ENCODE measurements at regions not wholly inside any gene's neighbourhood (a gene's known extent, or its start where the extent isn't known, plus 50 kb on each side); places are given as distances from the start of the nearest gene placed in this dataset.

GRCh38 chr12:115583591-115583990, 693.9 kb downstream of the MED13L start:
- no peaks in the 10 kb centered on the region for H3K4me1 Mint-ChIP-seq
- no peak for DNase-seq

GRCh38 chr12:115577401-115577800, 700.1 kb downstream of the MED13L start:
- Histone ChIP-seq H3K9ac (ENCODE audit: insufficient read depth, low read length, poor library complexity, severe bottlenecking) (no peak overlapping the region), H3K79me2 (ENCODE audit: insufficient read depth, low read length) (no peaks in the 10 kb centered on the region), H3K4me2 (replicated peaks; ENCODE audit: extremely low read depth, low read length, poor library complexity, severe bottlenecking) (no peak overlapping the region), H2AFZ (ENCODE audit: insufficient read depth, low read depth, low read length, poor library complexity, severe bottlenecking) (no peak overlapping the region), H3K4me1 (ENCODE audit: control insufficient read depth in 1 of 2, insufficient read depth in 2 of 2, low read length in 2 of 2) (no peaks in the 10 kb centered on the region), H4K20me1 (ENCODE audit: insufficient read depth, low read length) (no peaks in the 10 kb centered on the region), H3K9me3 (replicated peaks in 1 of 2; ENCODE audit: control insufficient read depth in 1 of 2, insufficient read depth in 1 of 2, low read length in 2 of 2) (no peaks in the 10 kb centered on the region), H3K36me3 (replicated peaks in 1 of 2; ENCODE audit: control insufficient read depth in 1 of 2, insufficient read depth in 2 of 2, low read length in 2 of 2) (no peaks in the 10 kb centered on the region), H3K4me3 (replicated peaks in 1 of 3; ENCODE audit: low read depth in 2 of 3, low read length in 3 of 3) (no peak overlapping the region), H3K27me3 (ENCODE audit: control insufficient read depth in 2 of 2, insufficient read depth in 2 of 2, low read length in 2 of 2) (no peaks in the 10 kb centered on the region), H3K27ac (ENCODE audit: low read depth in 1 of 2, low read length in 2 of 2) (no peak overlapping the region)
- TF ChIP-seq CTCF (IDR thresholded peaks at IDR 0.05) = no peak
- intact Hi-C loops (cut with micrococcal nuclease) = no loop called here
- Mint-ChIP-seq H3K4me1 (no peaks in the 10 kb centered on the region), H3K4me3 (no peak overlapping the region), H3K27me3 (ENCODE audit: low read depth in 3 of 3) (peaks cover 0 to 1% (median 0%) of the 10 kb centered on the region in 3 donors), H3K9me3 (no peaks in the 10 kb centered on the region), H3K27ac (no peak overlapping the region), H3K36me3 (no peaks in the 10 kb centered on the region)
- 83% methylated on average over 6 of the region's 6 CpGs for WGBS (ENCODE audit: insufficient coverage)
- DNase-seq = no peak

More at GRCh38 chr12:115583591-115583990, 693.9 kb downstream of the MED13L start:
- Mint-ChIP-seq H3K9me3 (peaks cover 0 to 3% (median 2%) of the 10 kb centered on the region in 7 donors), H3K36me3 (no peaks in the 10 kb centered on the region), H3K4me3 (no peak overlapping the region), H3K27ac (no peak overlapping the region), H3K27me3 (ENCODE audit: low read depth in 3 of 3) (peaks cover 4 to 9% (median 8%) of the 10 kb centered on the region in 3 donors)
- Histone ChIP-seq H3K4me3 (replicated peaks in 1 of 3; ENCODE audit: low read depth in 2 of 3, low read length in 3 of 3) (no peak overlapping the region), H3K4me2 (replicated peaks; ENCODE audit: extremely low read depth, low read length, poor library complexity, severe bottlenecking) (no peak overlapping the region), H2AFZ (ENCODE audit: insufficient read depth, low read depth, low read length, poor library complexity, severe bottlenecking) (no peak overlapping the region), H3K4me1 (ENCODE audit: control insufficient read depth in 1 of 2, insufficient read depth in 2 of 2, low read length in 2 of 2) (no peaks in the 10 kb centered on the region), H3K36me3 (replicated peaks in 1 of 2; ENCODE audit: control insufficient read depth in 1 of 2, insufficient read depth in 2 of 2, low read length in 2 of 2) (no peaks in the 10 kb centered on the region), H3K9me3 (replicated peaks in 1 of 2; ENCODE audit: control insufficient read depth in 1 of 2, insufficient read depth in 1 of 2, low read length in 2 of 2) (no peaks in the 10 kb centered on the region), H3K27ac (ENCODE audit: low read depth in 1 of 2, low read length in 2 of 2) (no peak overlapping the region), H3K27me3 (ENCODE audit: control insufficient read depth in 2 of 2, insufficient read depth in 2 of 2, low read length in 2 of 2) (no peaks in the 10 kb centered on the region), H4K20me1 (ENCODE audit: insufficient read depth, low read length) (no peaks in the 10 kb centered on the region), H3K79me2 (ENCODE audit: insufficient read depth, low read length) (no peaks in the 10 kb centered on the region), H3K9ac (ENCODE audit: insufficient read depth, low read length, poor library complexity, severe bottlenecking) (no peak overlapping the region)
- no peak for TF ChIP-seq CTCF (IDR thresholded peaks at IDR 0.05)
- intact Hi-C loops (cut with micrococcal nuclease) = no loop called here
- 38% methylated on average over 7 of the region's 10 CpGs for WGBS (ENCODE audit: insufficient coverage)
